ENCODE measurements at regions not wholly inside any gene's neighbourhood (a gene's known extent, or its start where the extent isn't known, plus 50 kb on each side); places are given as distances from the start of the nearest gene placed in this dataset.
A peak's percentile ranks its signal among the peaks of the same experiment; 100 is the strongest.

DNA sequence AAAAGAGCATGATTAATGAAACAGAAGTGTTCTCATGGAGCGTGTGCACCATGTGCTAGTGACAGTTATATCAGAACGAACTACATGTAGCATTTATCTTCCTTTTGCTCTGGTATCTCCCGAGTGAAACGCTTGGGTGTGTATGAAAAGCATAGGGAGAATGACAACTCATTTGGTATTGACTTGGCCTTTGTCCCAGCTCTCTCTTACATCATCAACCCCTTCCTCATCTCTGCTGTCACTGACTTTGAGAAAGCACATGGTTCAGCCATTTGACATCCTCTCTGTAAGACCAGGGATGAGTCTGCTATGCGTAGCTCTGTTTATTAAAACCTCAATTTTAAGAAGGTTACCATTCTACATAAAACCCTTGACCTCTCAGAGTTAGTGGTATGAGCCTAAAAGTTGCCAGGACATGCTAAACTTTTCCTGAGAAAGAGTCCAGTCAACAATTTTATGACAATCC lies 201.0 kb downstream of the NRIP1 start:
- peak; percentile 30 for DNase-seq (ENCODE audit: low read depth)
- H3K4me3 ChIP-seq (ENCODE audit: control insufficient read depth, low read depth, low read length): no peak overlapping the region
- TF ChIP-seq, protein P1, sequence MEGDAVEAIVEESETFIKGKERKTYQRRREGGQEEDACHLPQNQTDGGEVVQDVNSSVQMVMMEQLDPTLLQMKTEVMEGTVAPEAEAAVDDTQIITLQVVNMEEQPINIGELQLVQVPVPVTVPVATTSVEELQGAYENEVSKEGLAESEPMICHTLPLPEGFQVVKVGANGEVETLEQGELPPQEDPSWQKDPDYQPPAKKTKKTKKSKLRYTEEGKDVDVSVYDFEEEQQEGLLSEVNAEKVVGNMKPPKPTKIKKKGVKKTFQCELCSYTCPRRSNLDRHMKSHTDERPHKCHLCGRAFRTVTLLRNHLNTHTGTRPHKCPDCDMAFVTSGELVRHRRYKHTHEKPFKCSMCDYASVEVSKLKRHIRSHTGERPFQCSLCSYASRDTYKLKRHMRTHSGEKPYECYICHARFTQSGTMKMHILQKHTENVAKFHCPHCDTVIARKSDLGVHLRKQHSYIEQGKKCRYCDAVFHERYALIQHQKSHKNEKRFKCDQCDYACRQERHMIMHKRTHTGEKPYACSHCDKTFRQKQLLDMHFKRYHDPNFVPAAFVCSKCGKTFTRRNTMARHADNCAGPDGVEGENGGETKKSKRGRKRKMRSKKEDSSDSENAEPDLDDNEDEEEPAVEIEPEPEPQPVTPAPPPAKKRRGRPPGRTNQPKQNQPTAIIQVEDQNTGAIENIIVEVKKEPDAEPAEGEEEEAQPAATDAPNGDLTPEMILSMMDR (conservative IDR thresholded peaks at IDR 0.05; ENCODE audit: control insufficient read depth, insufficient read depth, low read depth, low read length): no peak

DNA sequence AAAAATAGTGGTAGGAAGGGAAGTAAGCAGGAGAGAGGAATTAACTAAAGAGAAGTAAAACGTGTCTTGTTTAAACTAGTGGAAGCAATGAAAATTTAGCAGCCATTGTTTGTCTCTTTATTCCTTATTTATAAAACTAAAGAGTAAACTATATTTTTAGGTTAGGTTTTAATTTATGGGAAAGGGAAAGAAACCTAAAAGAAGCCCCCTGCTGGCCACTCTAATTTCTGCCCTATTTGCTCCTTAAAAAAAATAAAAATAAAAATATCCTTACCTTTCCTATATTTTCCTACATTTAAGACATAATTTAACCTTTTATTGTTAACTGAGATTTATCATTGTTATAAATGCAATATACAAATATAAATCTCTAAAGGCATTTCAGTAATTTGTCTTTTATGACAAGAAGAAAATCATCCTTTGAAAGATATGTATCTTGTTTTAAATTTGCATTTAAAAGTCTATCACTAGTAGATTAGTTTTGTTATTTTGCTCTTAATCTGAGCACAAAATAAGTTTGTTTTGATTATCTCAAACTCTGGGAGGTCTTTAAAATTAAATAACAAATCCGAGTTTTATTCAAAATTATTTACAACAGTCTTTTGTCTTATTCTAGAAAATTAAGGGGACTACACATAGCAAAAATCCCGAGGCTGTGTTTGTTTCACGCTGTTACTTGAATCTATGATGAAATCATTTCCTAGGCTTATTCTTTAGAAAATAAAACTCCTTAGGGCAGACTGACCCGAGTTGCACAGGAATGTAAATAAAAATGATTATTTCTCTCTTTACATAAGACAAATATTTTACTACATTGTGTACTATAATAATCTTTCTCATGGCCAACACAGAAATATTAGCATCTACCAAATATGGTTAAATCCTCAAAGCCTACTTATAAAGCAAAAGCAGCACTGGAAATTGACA lies 201.7 kb downstream of the NRIP1 start:
- no peak overlapping the region for H3K4me3 ChIP-seq (ENCODE audit: control insufficient read depth, low read depth, low read length)
- peak; percentile 26 for DNase-seq (ENCODE audit: low read depth)
- TF ChIP-seq, protein P1 (conservative IDR thresholded peaks at IDR 0.05; ENCODE audit: control insufficient read depth, insufficient read depth, low read depth, low read length): peak; percentile 62

DNA sequence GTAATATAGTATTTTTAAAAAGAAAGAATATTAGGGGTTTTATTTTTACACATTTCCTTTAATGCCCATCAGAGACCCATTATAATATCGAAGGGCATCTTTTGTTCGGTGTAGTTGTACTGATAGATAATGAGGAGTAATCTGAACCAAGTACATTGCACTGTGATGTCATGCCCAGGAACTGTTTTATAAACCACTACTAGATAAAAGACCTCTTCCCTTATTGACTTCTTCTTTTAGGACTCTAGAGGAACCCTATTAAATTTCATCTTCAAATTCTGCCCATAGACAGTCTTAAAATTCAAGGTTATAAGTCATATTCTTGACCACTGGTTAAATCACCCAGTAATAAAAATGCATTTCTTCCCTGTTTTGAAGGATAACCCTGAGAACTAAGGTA lies 206.5 kb downstream of the NRIP1 start:
- no peak for DNase-seq (ENCODE audit: low read depth)
- TF ChIP-seq, protein P1 (conservative IDR thresholded peaks at IDR 0.05; ENCODE audit: control insufficient read depth, insufficient read depth, low read depth, low read length): no peak
- no peak overlapping the region for H3K4me3 ChIP-seq (ENCODE audit: control insufficient read depth, low read depth, low read length)

DNA sequence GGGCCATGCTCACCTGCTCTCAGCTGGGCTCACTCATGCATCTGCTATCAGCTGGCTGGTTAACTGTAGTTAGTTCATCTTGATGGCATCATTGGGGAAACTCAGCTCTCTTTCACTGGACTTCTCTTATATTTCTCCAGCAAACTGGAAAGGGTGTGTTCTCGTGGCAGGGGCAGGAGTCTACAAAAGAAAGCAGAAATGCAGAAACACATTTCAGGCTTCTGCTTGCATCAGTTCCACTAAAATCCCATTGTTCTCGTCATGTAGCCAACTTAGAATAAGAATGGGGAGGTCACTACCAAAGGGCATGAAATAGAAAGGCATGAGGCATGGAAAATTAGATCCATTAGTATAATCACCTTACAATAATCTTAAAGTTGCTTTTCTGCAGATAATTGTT lies 207.3 kb downstream of the NRIP1 start:
- TF ChIP-seq, protein P1 (conservative IDR thresholded peaks at IDR 0.05; ENCODE audit: control insufficient read depth, insufficient read depth, low read depth, low read length): no peak
- DNase-seq (ENCODE audit: low read depth): no peak
- H3K4me3 ChIP-seq (ENCODE audit: control insufficient read depth, low read depth, low read length): no peak overlapping the region

DNA sequence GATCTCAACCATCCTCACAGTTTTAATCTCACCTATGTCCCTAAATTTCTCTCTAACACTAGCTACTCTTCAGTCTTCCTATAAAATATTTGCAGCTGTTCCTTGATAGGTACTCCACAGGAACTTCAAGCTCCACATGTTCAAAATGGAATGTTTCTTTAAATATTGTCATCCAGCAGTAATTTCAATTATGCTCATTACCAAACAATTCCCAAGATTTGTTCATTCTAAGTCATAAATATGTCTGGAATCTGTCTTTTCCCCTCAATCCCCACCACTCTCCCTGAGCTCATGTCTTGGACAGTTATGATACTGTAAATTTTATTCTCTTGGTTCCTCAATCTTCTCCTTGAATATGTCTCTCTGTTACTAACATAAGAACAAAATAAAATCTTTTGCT lies 214.4 kb downstream of the NRIP1 start:
- H3K4me3 ChIP-seq (ENCODE audit: control insufficient read depth, low read depth, low read length): no peak overlapping the region
- DNase-seq (ENCODE audit: low read depth): peak; percentile 10
- TF ChIP-seq, protein P1 (conservative IDR thresholded peaks at IDR 0.05; ENCODE audit: control insufficient read depth, insufficient read depth, low read depth, low read length): no peak

DNA sequence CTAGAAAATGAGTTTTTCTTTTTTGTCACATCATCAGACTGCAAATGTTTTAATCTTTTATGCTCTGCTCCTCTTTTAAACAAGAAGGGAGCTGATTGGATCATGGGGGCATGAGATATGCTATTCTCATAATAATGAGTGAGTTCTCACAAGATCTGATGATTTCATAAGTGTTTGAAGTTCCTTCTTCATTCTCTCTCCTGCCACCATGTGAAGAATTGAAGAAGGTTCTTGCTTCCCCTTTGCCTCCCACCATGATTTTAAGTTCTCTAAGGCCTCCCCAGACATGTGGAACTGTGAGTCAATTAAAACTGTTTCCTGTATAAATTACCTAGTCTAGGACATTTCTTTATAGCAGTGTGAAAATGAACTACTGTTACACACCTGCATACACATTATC lies 218.2 kb downstream of the NRIP1 start:
- no peak overlapping the region for H3K4me3 ChIP-seq (ENCODE audit: control insufficient read depth, low read depth, low read length)
- TF ChIP-seq, protein P1 (conservative IDR thresholded peaks at IDR 0.05; ENCODE audit: control insufficient read depth, insufficient read depth, low read depth, low read length): no peak
- DNase-seq (ENCODE audit: low read depth): no peak

All from fibroblast of mammary gland (primary cell).